ENCODE measurements at regions not wholly inside any gene's neighbourhood (a gene's known extent, or its start where the extent isn't known, plus 50 kb on each side); places are given as distances from the start of the nearest gene placed in this dataset.
A peak's percentile ranks its signal among the peaks of the same experiment; 100 is the strongest.

GRCh38 chr2:120442923-120443571 is 97.1 kb downstream of the INHBB start:
- no peak for DNase-seq (ENCODE audit: low read depth)
- TF ChIP-seq CTCF (conservative IDR thresholded peaks at IDR 0.05; ENCODE audit: control insufficient read depth, insufficient read depth, low read depth, low read length) = no peak
- no peak overlapping the region for H3K4me3 ChIP-seq (ENCODE audit: control insufficient read depth, low read depth, low read length)

GRCh38 chr2:120443946-120444345 is 98.0 kb downstream of the INHBB start:
- no peak for TF ChIP-seq CTCF (conservative IDR thresholded peaks at IDR 0.05; ENCODE audit: control insufficient read depth, insufficient read depth, low read depth, low read length)
- H3K4me3 ChIP-seq (ENCODE audit: control insufficient read depth, low read depth, low read length) = no peak overlapping the region
- no peak for DNase-seq (ENCODE audit: low read depth)

- TF ChIP-seq CTCF (conservative IDR thresholded peaks at IDR 0.05; ENCODE audit: control insufficient read depth, insufficient read depth, low read depth, low read length) = no peak
- H3K4me3 ChIP-seq (ENCODE audit: control insufficient read depth, low read depth, low read length) = no peak overlapping the region
- DNase-seq (ENCODE audit: low read depth) = no peak
Observed at GRCh38 chr2:120444691-120445240, 98.8 kb downstream of the INHBB start.

- no peak for TF ChIP-seq CTCF (conservative IDR thresholded peaks at IDR 0.05; ENCODE audit: control insufficient read depth, insufficient read depth, low read depth, low read length)
- H3K4me3 ChIP-seq (ENCODE audit: control insufficient read depth, low read depth, low read length) = no peak overlapping the region
- DNase-seq (ENCODE audit: low read depth) = peak; percentile 16
Observed at GRCh38 chr2:120445449-120446143, 99.7 kb downstream of the INHBB start.

- DNase-seq (ENCODE audit: low read depth) = no peak
- no peak overlapping the region for H3K4me3 ChIP-seq (ENCODE audit: control insufficient read depth, low read depth, low read length)
- TF ChIP-seq CTCF (conservative IDR thresholded peaks at IDR 0.05; ENCODE audit: control insufficient read depth, insufficient read depth, low read depth, low read length) = no peak
Observed at GRCh38 chr2:120446236-120447126, 100.5 kb downstream of the INHBB start.

GRCh38 chr2:120447127-120447785 is 101.3 kb downstream of the INHBB start:
- no peak for TF ChIP-seq CTCF (conservative IDR thresholded peaks at IDR 0.05; ENCODE audit: control insufficient read depth, insufficient read depth, low read depth, low read length)
- DNase-seq (ENCODE audit: low read depth) = no peak
- H3K4me3 ChIP-seq (ENCODE audit: control insufficient read depth, low read depth, low read length) = no peak overlapping the region
